Endothelial cell of umbilical vein (primary cell): ENCODE measurements at regions not wholly inside any gene's neighbourhood (a gene's known extent, or its start where the extent isn't known, plus 50 kb on each side); places are given as distances from the start of the nearest gene placed in this dataset.

ENCODE experiments used
- BruUV-seq: library from RNA; stranded (reverse); fragments of 400-500 nt; replicated peaks from 2 replicates; lab custom pipeline; 2021; lab: Mats Ljungman, UMichigan
- CTCF ChIA-PET: fragments of 300-600, 350-600 bp; sonication (Branson Sonifier 250); formaldehyde crosslinking; loops from one replicate; lab custom pipeline; 2021; ENCODE audit warnings: antibody characterized with exemption, inconsistent platforms; lab: Charles Lee
- POLR2A ChIA-PET: fragments of 300-600, 350-600 bp; sonication (Branson Sonifier 250); formaldehyde crosslinking; loops from one replicate; lab custom pipeline; 2021; ENCODE audit warnings: antibody characterized with exemption, inconsistent platforms; lab: Charles Lee
- DNase-seq: peaks from one replicate; pipeline ENCODE4 v3.0.0-alpha.2; 2011; ENCODE audit warnings: low read depth, low spot score
- FAIRE-seq: peaks from 2 replicates; lab custom pipeline; 2011; peaks lifted over from hg19 to GRCh38; lab: Jason Lieb, UNC
- H2AFZ ChIP-seq: 2 replicates; pipeline ENCODE4 v1.6.0; 2012; ENCODE audit warnings: low read depth, low read length, control low read depth, inconsistent platforms
- H3K27ac ChIP-seq: 2 replicates; pipeline ENCODE4 v1.5.1; 2011; ENCODE audit warnings: low read depth, mild to moderate bottlenecking, control low read depth, low read length, moderate library complexity; ENCODE audit not compliant: insufficient read depth
- H3K27me3 ChIP-seq, 2 experiments: 2 replicates each; pipeline versions ENCODE4 v1.6.0 to v1.6.1; 2011; ENCODE audit warnings: low read length in 2 of 2, mixed read lengths in 1 of 2; ENCODE audit not compliant: control insufficient read depth in 2 of 2, insufficient read depth in 2 of 2
- H3K36me3 ChIP-seq, 2 experiments: 2 replicates in 1 of 2; 3 replicates in 1 of 2; pipeline ENCODE4 v1.5.1; 2011; ENCODE audit warnings: low read length in 2 of 2, mild to moderate bottlenecking in 1 of 2, moderate library complexity in 1 of 2; ENCODE audit not compliant: control insufficient read depth in 2 of 2, insufficient read depth in 2 of 2; ENCODE audit errors: extremely low read depth in 1 of 2
- H3K4me1 ChIP-seq: 3 replicates; pipeline ENCODE4 v1.5.1; 2011; ENCODE audit warnings: mild to moderate bottlenecking, low read length; ENCODE audit not compliant: control insufficient read depth, insufficient read depth; ENCODE audit errors: extremely low read depth
- H3K4me2 ChIP-seq: 2 replicates; pipeline ENCODE4 v1.6.1; 2011; ENCODE audit warnings: low read length, control low read depth, mixed read lengths; ENCODE audit not compliant: insufficient read depth
- H3K4me3 ChIP-seq, 3 experiments: fragments of 200-600 bp in 1 of 3; sonication (generic), shearing (Covaris generic) in 1 of 3; replicated peaks in 1 of 3; 2 replicates each; pipeline ENCODE4 v1.5.1; 2011 to 2016; ENCODE audit warnings: control low read depth in 3 of 3, low read length in 3 of 3, mild to moderate bottlenecking in 2 of 3, inconsistent platforms in 1 of 3, low read depth in 1 of 3, moderate library complexity in 1 of 3; ENCODE audit not compliant: insufficient read depth in 1 of 3
- H3K79me2 ChIP-seq: 2 replicates; pipeline ENCODE4 v1.6.0; 2012; ENCODE audit warnings: low read length, inconsistent platforms; ENCODE audit not compliant: control insufficient read depth, insufficient read depth
- H3K9ac ChIP-seq: replicated peaks from 2 replicates; pipeline ENCODE3; 2011; ENCODE audit warnings: low read length, control low read depth; ENCODE audit not compliant: insufficient read depth; ENCODE audit errors: extremely low read depth
- H3K9me1 ChIP-seq: replicated peaks from 3 replicates; pipeline ENCODE4 v1.6.0; 2011; ENCODE audit warnings: mild to moderate bottlenecking, low read length; ENCODE audit not compliant: control insufficient read depth, insufficient read depth; ENCODE audit errors: extremely low read depth
- H3K9me3 ChIP-seq: replicated peaks from 2 replicates; pipeline ENCODE4 v1.5.1; 2012; ENCODE audit warnings: low read length, inconsistent platforms; ENCODE audit not compliant: control insufficient read depth, insufficient read depth
- H4K20me1 ChIP-seq: replicated peaks from 2 replicates; pipeline ENCODE3; 2011; ENCODE audit warnings: mild to moderate bottlenecking, low read length; ENCODE audit not compliant: control insufficient read depth, insufficient read depth; ENCODE audit errors: extremely low read depth
- CTCF ChIP-seq, 2 donors: IDR thresholded peaks; 1 replicate in 1 of 2; 2 replicates in 1 of 2; pipeline ENCODE4 v1.5.1; 2011; ENCODE audit warnings: low read length in 2 of 2, mild to moderate bottlenecking in 2 of 2, moderate library complexity in 2 of 2, control low read depth in 1 of 2, inconsistent platforms in 1 of 2, low read depth in 1 of 2; ENCODE audit not compliant: insufficient read depth in 1 of 2; ENCODE audit errors: extremely low read depth in 1 of 2
- EZH2 ChIP-seq: IDR thresholded peaks from 2 replicates; pipeline ENCODE4 v1.6.1; 2012; ENCODE audit warnings: borderline replicate concordance, low read depth, mild to moderate bottlenecking, moderate library complexity, low read length, inconsistent platforms; ENCODE audit not compliant: severe bottlenecking
- FOS ChIP-seq: IDR thresholded peaks from 2 replicates; pipeline ENCODE4 v1.6.1; 2011; ENCODE audit warnings: mild to moderate bottlenecking, low read length, moderate library complexity, borderline replicate concordance; ENCODE audit not compliant: insufficient read depth
- GATA2 ChIP-seq: IDR thresholded peaks from 2 replicates; pipeline ENCODE4 v1.7.0; 2011; ENCODE audit warnings: low read depth, mild to moderate bottlenecking, moderate library complexity, mixed read lengths, low read length; ENCODE audit not compliant: insufficient read length, insufficient read depth
- JUN ChIP-seq: IDR thresholded peaks from 2 replicates; pipeline ENCODE4 v1.6.1; 2011; ENCODE audit warnings: borderline replicate concordance, low read depth; ENCODE audit not compliant: insufficient read length, insufficient read depth
- MYC ChIP-seq: IDR thresholded peaks from one replicate; pipeline ENCODE4 v1.6.1; 2011; ENCODE audit warnings: mild to moderate bottlenecking, low read depth, low read length
- POLR2A ChIP-seq: IDR thresholded peaks from 2 replicates; pipeline ENCODE4 v1.6.1; 2012; ENCODE audit warnings: low read depth, mild to moderate bottlenecking, control low read depth, low read length
- POLR2AphosphoS5 ChIP-seq: IDR thresholded peaks from 2 replicates; pipeline ENCODE4 v1.6.1; 2012; ENCODE audit warnings: low read depth, mild to moderate bottlenecking, control low read depth, low read length, moderate library complexity; ENCODE audit not compliant: insufficient read depth
- dilution Hi-C: fragments of 300-500 bp; cut with MboI; formaldehyde crosslinking; loops from one replicate; pipeline ENCODE4 v1.15.0; 2019; ENCODE audit warnings: low sequenced_read_pairs; ENCODE audit not compliant: extremely low pct_ligation_motif_present
- intact Hi-C: fragments of 100-400 bp; cut with micrococcal nuclease; formaldehyde crosslinking; loops from one replicate; pipeline ENCODE4 v1.10.0; 2022
- TF ChIP-seq, protein P1 (sequence below): IDR thresholded peaks from 2 replicates; pipeline ENCODE4 v1.6.1; 2011; ENCODE audit not compliant: insufficient read depth, insufficient read length

DNA sequence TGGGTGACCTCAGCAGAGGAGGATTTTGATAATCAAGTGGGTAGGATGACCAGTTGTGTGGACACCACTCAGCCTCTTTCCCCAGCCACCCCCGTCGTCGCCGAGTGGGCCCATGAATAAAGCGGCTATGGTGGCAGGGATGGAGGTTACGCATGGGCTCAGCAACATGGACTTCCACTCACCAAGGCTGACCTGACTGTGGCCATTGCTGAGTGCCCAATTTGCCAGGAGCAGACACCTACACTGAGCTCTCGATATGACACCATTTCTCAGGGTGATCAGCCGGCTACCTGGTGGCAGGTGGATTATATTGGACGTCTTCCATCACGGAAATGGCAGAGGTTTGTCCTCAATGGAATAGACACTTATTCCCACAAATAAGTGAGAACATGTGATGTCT lies 361.3 kb downstream of the KLHL4 start:
- H3K27ac ChIP-seq: no peak overlapping the region
- ChIA-PET CTCF (no interaction called here), POLR2A (no interaction called here)
- no peak overlapping the region for H2AFZ ChIP-seq
- FAIRE-seq (no peak), DNase-seq (no peak)
- H3K4me2 ChIP-seq: no peak overlapping the region
- no peaks in the 10 kb centered on the region for H3K36me3 ChIP-seq
- intact Hi-C loops: no loop called here
- no TSS peak for BruUV-seq
- TF ChIP-seq, protein P1, sequence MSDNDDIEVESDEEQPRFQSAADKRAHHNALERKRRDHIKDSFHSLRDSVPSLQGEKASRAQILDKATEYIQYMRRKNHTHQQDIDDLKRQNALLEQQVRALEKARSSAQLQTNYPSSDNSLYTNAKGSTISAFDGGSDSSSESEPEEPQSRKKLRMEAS: no peak
- TF ChIP-seq POLR2A (no peak), MYC (no peak), GATA2 (no peak), FOS (no peak), POLR2AphosphoS5 (no peak), CTCF (IDR thresholded peaks at IDR 0.05; ENCODE audit: extremely low read depth in 1 of 2, insufficient read depth in 1 of 2, low read depth in 1 of 2, low read length in 2 of 2) (no peak), EZH2 (no peak), JUN (no peak)
- no peaks in the 10 kb centered on the region for H4K20me1 ChIP-seq
- dilution Hi-C loops: no loop called here
- H3K4me1 ChIP-seq: no peaks in the 10 kb centered on the region
- H3K9me3 ChIP-seq: no peaks in the 10 kb centered on the region
- no peaks in the 10 kb centered on the region for H3K9me1 ChIP-seq
- no peak overlapping the region for H3K9ac ChIP-seq
- H3K4me3 ChIP-seq: no peak overlapping the region
- no peaks in the 10 kb centered on the region for H3K79me2 ChIP-seq
- no peaks in the 10 kb centered on the region for H3K27me3 ChIP-seq
